Fibroblast of villous mesenchyme (primary cell): ENCODE measurements at regions not wholly inside any gene's neighbourhood (a gene's known extent, or its start where the extent isn't known, plus 50 kb on each side); places are given as distances from the start of the nearest gene placed in this dataset.

Experiments
- DNase-seq: peaks from one replicate; pipeline ENCODE4 v3.0.0-alpha.2; 2010; ENCODE audit warnings: low read depth
- H3K4me3 ChIP-seq: 2 replicates; pipeline ENCODE4 v1.5.1; 2011; ENCODE audit warnings: low read depth, mild to moderate bottlenecking, low read length
- TF ChIP-seq, protein P1 (sequence below): IDR thresholded peaks from 2 replicates; pipeline ENCODE4 v1.5.1; 2012; ENCODE audit warnings: low read depth, mild to moderate bottlenecking, low read length; ENCODE audit not compliant: insufficient read depth

DNA sequence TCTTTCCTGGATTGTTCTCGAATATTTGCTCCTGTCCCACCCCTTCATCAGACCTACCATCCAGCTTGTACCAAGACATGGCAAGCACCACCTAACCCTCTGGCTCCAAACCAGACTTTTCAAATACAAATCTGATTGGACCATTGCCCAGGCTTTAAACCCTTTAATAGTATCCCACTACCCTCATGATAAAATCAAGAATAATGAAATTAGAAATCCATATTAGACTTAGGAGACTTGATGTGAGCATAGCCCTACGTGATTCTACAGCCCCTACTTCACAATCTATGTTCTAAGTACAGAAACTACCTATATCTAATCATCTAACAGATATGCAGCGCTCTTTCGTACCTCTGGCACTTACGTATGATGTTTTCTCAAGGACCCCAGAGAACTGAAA lies 375.2 kb upstream of the CPEB2 start:
- DNase-seq = no peak
- H3K4me3 ChIP-seq = no peak overlapping the region
- TF ChIP-seq, protein P1, sequence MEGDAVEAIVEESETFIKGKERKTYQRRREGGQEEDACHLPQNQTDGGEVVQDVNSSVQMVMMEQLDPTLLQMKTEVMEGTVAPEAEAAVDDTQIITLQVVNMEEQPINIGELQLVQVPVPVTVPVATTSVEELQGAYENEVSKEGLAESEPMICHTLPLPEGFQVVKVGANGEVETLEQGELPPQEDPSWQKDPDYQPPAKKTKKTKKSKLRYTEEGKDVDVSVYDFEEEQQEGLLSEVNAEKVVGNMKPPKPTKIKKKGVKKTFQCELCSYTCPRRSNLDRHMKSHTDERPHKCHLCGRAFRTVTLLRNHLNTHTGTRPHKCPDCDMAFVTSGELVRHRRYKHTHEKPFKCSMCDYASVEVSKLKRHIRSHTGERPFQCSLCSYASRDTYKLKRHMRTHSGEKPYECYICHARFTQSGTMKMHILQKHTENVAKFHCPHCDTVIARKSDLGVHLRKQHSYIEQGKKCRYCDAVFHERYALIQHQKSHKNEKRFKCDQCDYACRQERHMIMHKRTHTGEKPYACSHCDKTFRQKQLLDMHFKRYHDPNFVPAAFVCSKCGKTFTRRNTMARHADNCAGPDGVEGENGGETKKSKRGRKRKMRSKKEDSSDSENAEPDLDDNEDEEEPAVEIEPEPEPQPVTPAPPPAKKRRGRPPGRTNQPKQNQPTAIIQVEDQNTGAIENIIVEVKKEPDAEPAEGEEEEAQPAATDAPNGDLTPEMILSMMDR = no peak

DNA sequence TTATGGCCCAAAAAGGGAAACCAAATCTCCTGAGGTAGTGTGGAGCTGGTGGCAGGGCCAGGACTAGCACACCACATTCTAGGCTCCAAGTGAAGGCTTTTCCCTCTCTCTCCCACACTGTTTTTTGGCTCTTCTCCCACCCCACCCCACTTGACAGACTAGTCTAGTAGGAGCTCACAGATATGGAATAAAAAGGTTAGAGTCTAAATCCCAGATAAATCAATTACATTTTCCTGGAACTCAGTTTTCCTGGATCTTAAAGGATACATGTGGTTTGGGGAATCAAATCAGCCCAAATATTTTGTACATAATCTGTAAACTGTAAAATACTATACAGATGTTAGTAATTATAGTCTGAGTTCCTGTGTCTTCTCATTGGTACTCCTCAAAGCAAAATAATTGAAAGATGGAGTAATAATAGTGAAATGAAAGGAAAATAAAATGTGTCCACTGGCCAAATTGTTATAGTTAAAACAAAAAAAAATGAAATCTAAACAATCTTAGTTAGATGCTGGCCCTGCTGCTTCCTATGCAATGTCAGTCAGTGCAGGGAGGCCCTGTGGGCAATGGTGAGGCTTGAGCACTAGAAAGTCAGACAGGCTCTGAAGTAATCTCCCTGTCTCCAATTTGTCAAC lies 370.4 kb upstream of the CPEB2 start:
- DNase-seq = no peak
- TF ChIP-seq, protein P1 = no peak
- no peak overlapping the region for H3K4me3 ChIP-seq

DNA sequence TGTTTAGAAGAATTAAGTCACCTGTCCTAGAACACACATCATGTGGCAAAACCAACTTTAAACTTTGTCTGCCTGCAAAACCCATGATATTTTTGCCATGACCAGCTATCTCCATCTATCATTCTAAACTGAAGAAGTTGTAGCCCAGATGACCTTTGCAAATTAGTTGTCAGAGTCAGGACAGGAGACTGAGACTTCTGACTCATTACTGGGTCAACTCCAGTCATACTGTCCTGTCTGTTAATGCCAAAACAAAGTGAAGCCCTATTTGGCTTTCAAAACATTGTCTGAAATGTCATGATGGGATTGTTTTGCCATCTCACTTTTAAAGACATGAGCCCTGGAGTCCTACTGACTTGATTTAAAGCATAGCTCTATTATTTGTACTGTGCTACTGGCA lies 365.7 kb upstream of the CPEB2 start:
- TF ChIP-seq, protein P1 = no peak
- no peak for DNase-seq
- no peak overlapping the region for H3K4me3 ChIP-seq

DNA sequence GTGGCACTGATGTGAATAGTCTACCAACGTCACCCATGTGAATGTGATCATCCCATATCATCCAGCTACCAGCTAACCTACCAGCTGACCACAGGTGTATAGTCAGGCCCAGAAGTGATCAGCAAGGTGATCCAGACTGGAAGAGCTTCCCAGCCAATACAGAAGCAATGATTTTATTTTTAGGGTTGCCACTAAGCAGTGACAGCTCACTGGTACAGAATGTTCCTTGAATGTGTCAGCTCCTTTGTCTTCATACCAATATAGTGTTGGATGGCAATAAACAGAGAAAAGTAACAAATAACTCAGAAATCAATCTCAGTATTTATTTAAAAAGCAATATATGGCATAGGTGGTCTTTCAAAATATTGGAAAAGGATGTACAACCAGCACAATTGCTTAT lies 361.8 kb upstream of the CPEB2 start:
- H3K4me3 ChIP-seq = no peak overlapping the region
- TF ChIP-seq, protein P1 = no peak
- no peak for DNase-seq

DNA sequence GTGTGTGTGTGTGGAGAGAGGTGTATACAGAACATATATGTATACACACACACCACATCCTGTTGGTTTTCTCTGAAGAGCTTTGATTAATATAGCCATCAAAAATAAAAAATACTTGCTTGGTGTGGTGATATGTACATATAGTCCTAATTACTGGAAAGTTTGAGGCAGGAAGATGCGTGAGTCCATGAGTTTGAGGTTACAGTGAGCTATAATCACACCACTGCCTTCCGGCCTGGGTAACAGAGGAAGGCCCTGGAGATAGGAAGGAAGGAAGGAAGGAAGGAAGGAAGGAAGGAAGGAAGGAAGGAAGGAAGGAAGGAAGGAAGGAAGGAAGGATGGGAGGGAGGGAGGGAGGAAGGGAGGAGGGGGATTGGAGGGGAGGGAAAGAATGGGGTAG lies 360.4 kb upstream of the CPEB2 start:
- no peak overlapping the region for H3K4me3 ChIP-seq
- DNase-seq = no peak
- TF ChIP-seq, protein P1 = no peak

DNA sequence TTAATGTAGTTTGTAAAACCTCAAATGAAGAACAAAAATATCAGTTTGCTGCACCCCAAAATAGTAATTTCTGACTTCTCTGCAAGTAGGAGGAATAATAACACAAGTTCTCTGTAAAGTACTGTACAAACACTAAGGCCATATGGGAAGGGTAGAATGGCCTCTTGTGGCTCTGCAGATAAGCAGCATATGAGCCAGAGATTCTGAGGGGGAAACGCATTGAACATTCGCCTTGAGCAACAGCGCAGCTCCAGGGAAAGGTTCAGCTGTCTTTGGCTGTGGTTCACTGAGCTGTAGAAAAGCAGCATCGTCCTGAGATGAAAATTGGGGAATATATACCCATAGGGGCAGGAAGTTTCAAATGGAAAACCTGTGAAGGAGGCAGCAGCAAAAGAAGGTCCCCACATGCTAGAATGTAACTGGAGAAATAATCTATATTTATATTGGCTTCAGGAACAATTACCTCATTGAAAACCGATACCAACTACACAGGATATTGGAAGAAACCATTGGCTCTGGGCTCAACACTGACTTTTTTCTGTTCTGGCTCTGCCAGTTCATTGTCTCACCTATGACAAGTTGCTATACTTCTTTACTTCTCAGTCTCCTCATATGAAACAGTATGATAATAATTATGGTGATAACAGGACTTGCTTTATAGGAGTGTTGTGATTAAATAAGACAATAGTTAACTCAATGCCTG lies 357.6 kb upstream of the CPEB2 start:
- H3K4me3 ChIP-seq = no peak overlapping the region
- TF ChIP-seq, protein P1 = no peak
- DNase-seq = no peak
